K562 (cell line): ENCODE measurements at regions not wholly inside any gene's neighbourhood (a gene's known extent, or its start where the extent isn't known, plus 50 kb on each side); places are given as distances from the start of the nearest gene placed in this dataset.

Experiments
- BRF1 ChIP-seq: IDR thresholded peaks from 3 replicates; pipeline ENCODE4 v1.6.1; 2011; ENCODE audit warnings: borderline replicate concordance, mild to moderate bottlenecking; ENCODE audit not compliant: insufficient read length; ENCODE audit errors: extremely low read depth
- IRF2 ChIP-seq: sonication (generic); formaldehyde crosslinking; IDR thresholded peaks from 2 replicates; pipeline ENCODE4 v1.8.1; 2022; ENCODE audit warnings: mild to moderate bottlenecking, missing genetic modification reagents
- LEF1 ChIP-seq: fragments of 450-650 bp; IDR thresholded peaks from 2 replicates; pipeline ENCODE4 v1.6.1; 2016; ENCODE audit warnings: mild to moderate bottlenecking
- SMAD3 ChIP-seq: fragments of 450-650 bp; formaldehyde crosslinking; conservative IDR thresholded peaks from 2 replicates; pipeline ENCODE4 v1.4.0; 2020; ENCODE audit warnings: mild to moderate bottlenecking
- ZNF133 ChIP-seq: fragments of 250-450 bp; sonication (Bioruptor Pico); IDR thresholded peaks from 2 replicates; pipeline ENCODE4 v1.4.0; 2020; ENCODE audit warnings: mild to moderate bottlenecking
- ZNF507 ChIP-seq: conservative IDR thresholded peaks from 2 replicates; pipeline ENCODE4 v1.6.1; 2017; ENCODE audit warnings: missing genetic modification characterization, missing compliant biosample characterization
- TF ChIP-seq, protein P1 (sequence below): sonication (generic); formaldehyde crosslinking; IDR thresholded peaks from 2 replicates; pipeline ENCODE4 v1.5.0; 2020; ENCODE audit warnings: missing genetic modification reagents
- TF ChIP-seq, protein P2 (sequence below): fragments of 250-450 bp; sonication (Bioruptor Pico); IDR thresholded peaks from 2 replicates; pipeline ENCODE4 v1.5.0; 2021
- TF ChIP-seq, protein P3 (sequence below), 3 experiments: IDR thresholded peaks in 2 of 3; conservative IDR thresholded peaks in 1 of 3; 2 replicates each; pipeline ENCODE4 v1.5.1; 2011 to 2012; ENCODE audit warnings: low read length in 3 of 3, mild to moderate bottlenecking in 3 of 3, control low read depth in 2 of 3, improper control_type of control experiment in 1 of 3, inconsistent platforms in 1 of 3, low read depth in 1 of 3, mixed read lengths in 1 of 3, moderate library complexity in 1 of 3; ENCODE audit not compliant: insufficient read depth in 2 of 3
- TF ChIP-seq, protein P4 (sequence below), 2 experiments: IDR thresholded peaks; 2 replicates each; pipeline ENCODE4 v1.6.1; 2011; ENCODE audit warnings: borderline replicate concordance in 1 of 2, control low read depth in 1 of 2, low read depth in 1 of 2, low read length in 1 of 2, mild to moderate bottlenecking in 1 of 2, mixed read lengths in 1 of 2, moderate library complexity in 1 of 2; ENCODE audit not compliant: insufficient read depth in 1 of 2, insufficient read length in 1 of 2, poor library complexity in 1 of 2, severe bottlenecking in 1 of 2; ENCODE audit errors: extremely low read depth in 1 of 2

DNA sequence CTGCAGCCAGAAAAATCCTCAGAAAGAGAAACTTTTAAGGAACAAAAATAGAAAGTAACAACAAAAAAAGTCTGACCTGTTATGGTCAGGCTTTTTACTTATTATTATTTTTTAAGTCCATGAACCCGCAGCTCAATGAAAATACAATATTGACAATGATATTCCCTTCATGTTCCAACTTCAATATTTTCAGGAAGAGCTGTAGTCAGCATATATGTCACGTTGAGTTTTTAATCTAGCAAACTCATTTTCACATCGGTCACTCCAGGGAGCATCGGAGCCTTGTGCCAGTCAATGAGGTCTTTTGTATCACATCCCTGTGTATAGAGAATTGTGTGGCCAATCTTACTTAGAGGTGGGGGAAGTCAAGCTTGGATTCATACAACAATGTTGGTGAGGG is 568.4 kb upstream of the GCFC2 start:
- TF ChIP-seq, protein P1, sequence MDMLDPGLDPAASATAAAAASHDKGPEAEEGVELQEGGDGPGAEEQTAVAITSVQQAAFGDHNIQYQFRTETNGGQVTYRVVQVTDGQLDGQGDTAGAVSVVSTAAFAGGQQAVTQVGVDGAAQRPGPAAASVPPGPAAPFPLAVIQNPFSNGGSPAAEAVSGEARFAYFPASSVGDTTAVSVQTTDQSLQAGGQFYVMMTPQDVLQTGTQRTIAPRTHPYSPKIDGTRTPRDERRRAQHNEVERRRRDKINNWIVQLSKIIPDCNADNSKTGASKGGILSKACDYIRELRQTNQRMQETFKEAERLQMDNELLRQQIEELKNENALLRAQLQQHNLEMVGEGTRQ = no peak
- no peak for TF ChIP-seq LEF1
- TF ChIP-seq IRF2 (CRISPR knock-in tag) = no peak
- no peak for TF ChIP-seq ZNF133 (CRISPR knock-in tag)
- TF ChIP-seq, protein P2, sequence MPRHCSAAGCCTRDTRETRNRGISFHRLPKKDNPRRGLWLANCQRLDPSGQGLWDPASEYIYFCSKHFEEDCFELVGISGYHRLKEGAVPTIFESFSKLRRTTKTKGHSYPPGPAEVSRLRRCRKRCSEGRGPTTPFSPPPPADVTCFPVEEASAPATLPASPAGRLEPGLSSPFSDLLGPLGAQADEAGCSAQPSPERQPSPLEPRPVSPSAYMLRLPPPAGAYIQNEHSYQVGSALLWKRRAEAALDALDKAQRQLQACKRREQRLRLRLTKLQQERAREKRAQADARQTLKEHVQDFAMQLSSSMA = no peak
- TF ChIP-seq, protein P3, sequence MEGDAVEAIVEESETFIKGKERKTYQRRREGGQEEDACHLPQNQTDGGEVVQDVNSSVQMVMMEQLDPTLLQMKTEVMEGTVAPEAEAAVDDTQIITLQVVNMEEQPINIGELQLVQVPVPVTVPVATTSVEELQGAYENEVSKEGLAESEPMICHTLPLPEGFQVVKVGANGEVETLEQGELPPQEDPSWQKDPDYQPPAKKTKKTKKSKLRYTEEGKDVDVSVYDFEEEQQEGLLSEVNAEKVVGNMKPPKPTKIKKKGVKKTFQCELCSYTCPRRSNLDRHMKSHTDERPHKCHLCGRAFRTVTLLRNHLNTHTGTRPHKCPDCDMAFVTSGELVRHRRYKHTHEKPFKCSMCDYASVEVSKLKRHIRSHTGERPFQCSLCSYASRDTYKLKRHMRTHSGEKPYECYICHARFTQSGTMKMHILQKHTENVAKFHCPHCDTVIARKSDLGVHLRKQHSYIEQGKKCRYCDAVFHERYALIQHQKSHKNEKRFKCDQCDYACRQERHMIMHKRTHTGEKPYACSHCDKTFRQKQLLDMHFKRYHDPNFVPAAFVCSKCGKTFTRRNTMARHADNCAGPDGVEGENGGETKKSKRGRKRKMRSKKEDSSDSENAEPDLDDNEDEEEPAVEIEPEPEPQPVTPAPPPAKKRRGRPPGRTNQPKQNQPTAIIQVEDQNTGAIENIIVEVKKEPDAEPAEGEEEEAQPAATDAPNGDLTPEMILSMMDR (IDR thresholded peaks at IDR 0.05 in 2 of 3, conservative IDR thresholded peaks at IDR 0.05 in 1 of 3; ENCODE audit: insufficient read depth in 2 of 3, low read depth in 1 of 3, low read length in 3 of 3) = no peak
- TF ChIP-seq SMAD3 = no peak
- no peak for TF ChIP-seq ZNF507
- TF ChIP-seq, protein P4, sequence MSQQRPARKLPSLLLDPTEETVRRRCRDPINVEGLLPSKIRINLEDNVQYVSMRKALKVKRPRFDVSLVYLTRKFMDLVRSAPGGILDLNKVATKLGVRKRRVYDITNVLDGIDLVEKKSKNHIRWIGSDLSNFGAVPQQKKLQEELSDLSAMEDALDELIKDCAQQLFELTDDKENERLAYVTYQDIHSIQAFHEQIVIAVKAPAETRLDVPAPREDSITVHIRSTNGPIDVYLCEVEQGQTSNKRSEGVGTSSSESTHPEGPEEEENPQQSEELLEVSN (IDR thresholded peaks at IDR 0.05; ENCODE audit: borderline replicate concordance in 1 of 2, extremely low read depth in 1 of 2, insufficient read depth in 1 of 2, insufficient read length in 1 of 2, low read depth in 1 of 2, low read length in 1 of 2, poor library complexity in 1 of 2, severe bottlenecking in 1 of 2) = no peak
- no peak for TF ChIP-seq BRF1
